ENCODE measurements at regions not wholly inside any gene's neighbourhood (a gene's known extent, or its start where the extent isn't known, plus 50 kb on each side); places are given as distances from the start of the nearest gene placed in this dataset.

DNA sequence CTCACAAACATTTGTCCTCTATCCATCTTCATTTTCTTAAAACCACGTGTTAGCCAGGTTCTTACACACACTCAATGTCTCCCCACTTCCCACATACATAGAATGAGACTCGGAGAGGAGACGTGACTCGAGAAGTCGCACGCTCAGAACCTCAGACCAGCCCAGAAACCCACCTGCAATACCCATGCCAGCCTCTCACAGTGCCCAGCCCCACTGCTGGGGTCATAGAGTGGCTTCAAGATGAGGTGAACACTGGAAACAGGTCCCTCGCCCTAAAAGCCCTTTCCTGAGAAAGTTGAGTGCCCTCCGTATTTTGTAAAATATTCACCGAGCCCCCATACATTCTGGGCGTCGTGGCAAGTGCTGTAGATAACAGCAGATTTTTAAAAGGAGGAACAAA lies 487.4 kb downstream of the EIPR1 start:
- CTCF ChIA-PET, result no interaction called here
- no peak for DNase-seq (ENCODE audit: low read depth)
- Histone ChIP-seq H3K36me3 (ENCODE audit: control insufficient read depth, insufficient read depth, low read length) (no peaks in the 10 kb centered on the region), H3K4me3 (ENCODE audit: low read depth, low read length) (no peak overlapping the region), H3K27me3 (ENCODE audit: control insufficient read depth, insufficient read depth, low read length) (no peaks in the 10 kb centered on the region)
- POLR2A ChIA-PET, result no interaction called here
- TF ChIP-seq, protein P1, sequence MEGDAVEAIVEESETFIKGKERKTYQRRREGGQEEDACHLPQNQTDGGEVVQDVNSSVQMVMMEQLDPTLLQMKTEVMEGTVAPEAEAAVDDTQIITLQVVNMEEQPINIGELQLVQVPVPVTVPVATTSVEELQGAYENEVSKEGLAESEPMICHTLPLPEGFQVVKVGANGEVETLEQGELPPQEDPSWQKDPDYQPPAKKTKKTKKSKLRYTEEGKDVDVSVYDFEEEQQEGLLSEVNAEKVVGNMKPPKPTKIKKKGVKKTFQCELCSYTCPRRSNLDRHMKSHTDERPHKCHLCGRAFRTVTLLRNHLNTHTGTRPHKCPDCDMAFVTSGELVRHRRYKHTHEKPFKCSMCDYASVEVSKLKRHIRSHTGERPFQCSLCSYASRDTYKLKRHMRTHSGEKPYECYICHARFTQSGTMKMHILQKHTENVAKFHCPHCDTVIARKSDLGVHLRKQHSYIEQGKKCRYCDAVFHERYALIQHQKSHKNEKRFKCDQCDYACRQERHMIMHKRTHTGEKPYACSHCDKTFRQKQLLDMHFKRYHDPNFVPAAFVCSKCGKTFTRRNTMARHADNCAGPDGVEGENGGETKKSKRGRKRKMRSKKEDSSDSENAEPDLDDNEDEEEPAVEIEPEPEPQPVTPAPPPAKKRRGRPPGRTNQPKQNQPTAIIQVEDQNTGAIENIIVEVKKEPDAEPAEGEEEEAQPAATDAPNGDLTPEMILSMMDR (IDR thresholded peaks at IDR 0.05; ENCODE audit: insufficient read depth, low read depth, low read length), result no peak

DNA sequence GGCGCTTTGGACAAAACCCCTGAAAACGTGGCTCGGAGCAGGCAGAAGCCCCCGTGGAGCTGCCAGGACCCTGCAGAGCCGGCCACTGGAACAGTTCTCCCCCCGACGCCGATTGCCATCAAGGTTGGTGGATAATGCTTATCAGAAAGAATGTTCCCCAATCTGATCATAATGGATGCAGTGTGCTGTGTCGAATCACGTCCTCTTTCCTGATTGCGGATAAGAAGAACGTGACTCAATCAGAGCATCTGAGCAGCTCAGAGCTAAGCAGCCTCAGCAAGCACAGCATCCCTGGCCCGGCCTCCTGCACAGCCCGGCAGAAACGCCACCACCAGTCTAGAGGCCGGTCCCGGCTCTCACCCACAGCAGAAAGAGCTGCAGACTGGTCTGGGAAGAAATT lies 488.0 kb downstream of the EIPR1 start:
- TF ChIP-seq, protein P1 (IDR thresholded peaks at IDR 0.05; ENCODE audit: insufficient read depth, low read depth, low read length), result no peak
- POLR2A ChIA-PET, result no interaction called here
- CTCF ChIA-PET, result no interaction called here

DNA sequence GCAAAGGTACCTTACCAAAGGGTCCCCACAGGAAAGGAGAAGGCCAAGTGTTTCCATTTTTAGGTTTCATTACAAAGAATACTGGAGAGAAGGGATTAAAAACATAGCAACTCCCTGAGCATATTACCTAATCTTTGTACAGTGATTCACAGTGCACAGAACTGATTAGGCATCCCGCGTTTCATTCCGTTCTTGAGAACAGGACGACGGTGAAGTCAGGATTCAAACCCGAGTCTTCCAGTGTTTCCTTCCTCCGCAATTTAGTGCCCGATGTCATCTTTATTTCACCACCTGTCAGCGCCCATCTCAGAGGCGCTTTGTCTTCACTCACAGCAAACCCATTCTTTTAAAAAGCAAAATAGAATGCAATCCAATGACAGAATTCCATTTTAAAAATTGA lies 488.5 kb downstream of the EIPR1 start:
- ChIA-PET POLR2A (no interaction called here), CTCF (no interaction called here)
- TF ChIP-seq, protein P1 (IDR thresholded peaks at IDR 0.05; ENCODE audit: insufficient read depth, low read depth, low read length), result no peak
- no peak overlapping the region for H3K4me3 ChIP-seq (ENCODE audit: low read depth, low read length)
- H3K27me3 ChIP-seq (ENCODE audit: control insufficient read depth, insufficient read depth, low read length), result no peaks in the 10 kb centered on the region
- no peak for DNase-seq (ENCODE audit: low read depth)
- no peaks in the 10 kb centered on the region for H3K36me3 ChIP-seq (ENCODE audit: control insufficient read depth, insufficient read depth, low read length)

More for the DNA sequence above, 488.0 kb downstream of the EIPR1 start:
- no peak for DNase-seq (ENCODE audit: low read depth)
- Histone ChIP-seq H3K27me3 (ENCODE audit: control insufficient read depth, insufficient read depth, low read length) (no peaks in the 10 kb centered on the region), H3K4me3 (ENCODE audit: low read depth, low read length) (no peak overlapping the region), H3K36me3 (ENCODE audit: control insufficient read depth, insufficient read depth, low read length) (no peaks in the 10 kb centered on the region)

DNA sequence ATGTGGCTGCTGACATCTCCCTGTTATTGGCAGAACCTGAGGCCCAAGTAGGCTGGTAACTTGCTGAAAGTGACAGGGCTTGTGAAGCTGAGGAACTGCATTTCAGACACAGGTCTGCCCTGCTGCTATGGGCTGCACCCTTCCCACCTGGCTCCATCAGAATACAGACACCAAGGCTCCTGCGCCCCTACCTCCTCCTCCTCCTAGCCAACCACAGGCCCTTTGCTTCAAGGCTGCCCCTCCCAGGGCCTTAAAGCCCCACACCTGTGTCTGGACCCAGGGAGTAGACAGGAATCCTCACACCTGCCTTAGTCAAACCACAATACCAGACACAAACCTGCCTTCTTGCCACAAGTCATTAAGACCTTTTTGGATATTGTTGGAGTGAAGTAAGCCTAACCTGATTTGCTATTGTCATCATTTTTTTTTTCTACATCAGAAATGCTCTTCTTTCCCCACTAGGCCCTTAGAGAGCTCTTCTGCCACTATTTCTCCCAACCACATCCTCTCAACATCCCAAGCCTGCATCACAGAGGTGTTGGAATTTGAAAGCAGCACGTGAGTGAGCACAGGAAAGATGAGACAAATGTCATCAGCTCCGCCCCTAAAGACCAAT lies 489.7 kb downstream of the EIPR1 start:
- no peak for DNase-seq (ENCODE audit: low read depth)
- H3K4me3 ChIP-seq (ENCODE audit: low read depth, low read length), result no peak overlapping the region
- H3K27me3 ChIP-seq (ENCODE audit: control insufficient read depth, insufficient read depth, low read length), result no peaks in the 10 kb centered on the region
- POLR2A ChIA-PET, result no interaction called here
- CTCF ChIA-PET, result no interaction called here
- TF ChIP-seq, protein P1 (IDR thresholded peaks at IDR 0.05; ENCODE audit: insufficient read depth, low read depth, low read length), result no peak
- no peaks in the 10 kb centered on the region for H3K36me3 ChIP-seq (ENCODE audit: control insufficient read depth, insufficient read depth, low read length)

DNA sequence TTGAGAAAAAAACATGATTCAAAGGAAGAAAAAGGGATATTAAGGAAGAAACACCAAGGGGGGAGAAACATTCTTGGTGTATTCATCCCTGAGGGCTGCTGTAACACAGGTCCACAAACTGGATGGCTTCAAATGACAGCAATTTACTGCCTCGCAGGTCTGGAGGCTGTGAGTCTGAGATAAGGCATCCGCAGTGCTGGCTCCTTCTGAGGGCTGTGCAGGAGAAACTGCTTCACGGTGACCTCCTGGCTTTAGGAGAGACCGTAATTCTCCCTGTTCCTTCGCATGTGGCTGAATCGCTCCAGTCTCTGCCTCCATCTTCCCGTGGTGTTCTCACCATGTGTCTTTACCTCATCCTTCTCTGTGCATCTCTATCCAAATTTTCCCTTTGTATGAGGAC lies 490.7 kb downstream of the EIPR1 start:
- DNase-seq (ENCODE audit: low read depth), result no peak
- no peak overlapping the region for H3K4me3 ChIP-seq (ENCODE audit: low read depth, low read length)
- CTCF ChIA-PET, result no interaction called here
- no peaks in the 10 kb centered on the region for H3K27me3 ChIP-seq (ENCODE audit: control insufficient read depth, insufficient read depth, low read length)
- POLR2A ChIA-PET, result no interaction called here
- H3K36me3 ChIP-seq (ENCODE audit: control insufficient read depth, insufficient read depth, low read length), result no peaks in the 10 kb centered on the region
- TF ChIP-seq, protein P1 (IDR thresholded peaks at IDR 0.05; ENCODE audit: insufficient read depth, low read depth, low read length), result no peak
